WTC11 (cell line): ENCODE measurements at regions not wholly inside any gene's neighbourhood (a gene's known extent, or its start where the extent isn't known, plus 50 kb on each side); places are given as distances from the start of the nearest gene placed in this dataset.

Source experiments
- ATAC-seq: fragments of 200-7000 bp; cut with Tn5 transposase; 2 replicates; pipeline ENCODE4 v1.10.0; 2021; ENCODE audit warnings: mild to moderate bottlenecking, moderate library complexity
- CTCF ChIA-PET: fragments of 300-600 bp; sonication (Branson Sonifier 250); formaldehyde crosslinking; loops from one replicate; lab custom pipeline; 2021; ENCODE audit warnings: antibody characterized with exemption; lab: Charles Lee
- POLR2A ChIA-PET: fragments of 350-600 bp; sonication (Branson Sonifier 250); formaldehyde crosslinking; loops from one replicate; lab custom pipeline; 2021; ENCODE audit warnings: antibody characterized with exemption; lab: Charles Lee
- DNase-seq: peaks from one replicate; pipeline ENCODE4 v3.0.0; 2021; ENCODE audit warnings: low spot score
- H3K27ac Mint-ChIP-seq: 2 replicates; pipeline ENCODE4 v1.8.0; 2021; ENCODE audit warnings: mixed read lengths
- H3K27me3 Mint-ChIP-seq: 2 replicates; pipeline ENCODE4 v1.8.0; 2021; ENCODE audit warnings: low read depth, mild to moderate bottlenecking, moderate library complexity, mixed read lengths
- H3K36me3 Mint-ChIP-seq: 2 replicates; pipeline ENCODE4 v1.8.0; 2021; ENCODE audit warnings: mixed read lengths
- H3K4me1 Mint-ChIP-seq: 2 replicates; pipeline ENCODE4 v1.8.0; 2022; ENCODE audit warnings: mixed read lengths
- H3K4me3 Mint-ChIP-seq: 2 replicates; pipeline ENCODE4 v1.8.0; 2021; ENCODE audit warnings: mild to moderate bottlenecking, moderate library complexity, mixed read lengths
- H3K9me3 Mint-ChIP-seq: 2 replicates; pipeline ENCODE4 v1.8.0; 2021; ENCODE audit warnings: mixed read lengths
- CDX4 ChIP-seq: fragments of 250-450 bp; sonication (Bioruptor Pico); IDR thresholded peaks from 2 replicates; pipeline ENCODE4 v1.9.0; 2021; ENCODE audit warnings: moderate library complexity, mild to moderate bottlenecking, inconsistent platforms, borderline replicate concordance
- CREM ChIP-seq: sonication (generic); formaldehyde crosslinking; IDR thresholded peaks from 2 replicates; pipeline ENCODE4 v1.8.1; 2022; ENCODE audit warnings: mild to moderate bottlenecking, missing genetic modification reagents, moderate library complexity
- E2F4 ChIP-seq: sonication (generic); formaldehyde crosslinking; IDR thresholded peaks from 2 replicates; pipeline ENCODE4 v1.8.1; 2022; ENCODE audit warnings: low read depth, mild to moderate bottlenecking, moderate library complexity, missing genetic modification reagents, borderline replicate concordance
- ERG ChIP-seq: fragments of 250-450 bp; sonication (Bioruptor Pico); IDR thresholded peaks from 2 replicates; pipeline ENCODE4 v1.8.0; 2021; ENCODE audit warnings: mild to moderate bottlenecking
- FOXJ3 ChIP-seq: sonication (generic); formaldehyde crosslinking; IDR thresholded peaks from 2 replicates; pipeline ENCODE4 v1.9.0; 2021; ENCODE audit warnings: missing genetic modification reagents, mild to moderate bottlenecking, borderline replicate concordance
- FOXK1 ChIP-seq: sonication (generic); formaldehyde crosslinking; IDR thresholded peaks from 2 replicates; pipeline ENCODE4 v1.8.0; 2022; ENCODE audit warnings: mild to moderate bottlenecking, moderate library complexity, missing genetic modification reagents
- HMGXB4 ChIP-seq: sonication (generic); formaldehyde crosslinking; IDR thresholded peaks from 2 replicates; pipeline ENCODE4 v1.8.1; 2023; ENCODE audit warnings: mild to moderate bottlenecking, moderate library complexity, missing genetic modification reagents
- MLX ChIP-seq: sonication (generic); formaldehyde crosslinking; IDR thresholded peaks from 2 replicates; pipeline ENCODE4 v1.8.1; 2023; ENCODE audit warnings: mild to moderate bottlenecking, missing genetic modification reagents, moderate library complexity
- MXD4 ChIP-seq: fragments of 250-450 bp; sonication (Bioruptor Pico); IDR thresholded peaks from 2 replicates; pipeline ENCODE4 v1.8.0; 2021; ENCODE audit warnings: mild to moderate bottlenecking, moderate library complexity, borderline replicate concordance
- MYBL2 ChIP-seq: sonication (generic); formaldehyde crosslinking; IDR thresholded peaks from 2 replicates; pipeline ENCODE4 v1.8.1; 2023; ENCODE audit warnings: mild to moderate bottlenecking, moderate library complexity, missing genetic modification reagents
- NFE2L1 ChIP-seq: sonication (generic); formaldehyde crosslinking; IDR thresholded peaks from 2 replicates; pipeline ENCODE4 v1.8.1; 2023; ENCODE audit warnings: missing genetic modification reagents
- PRRX2 ChIP-seq: fragments of 250-450 bp; sonication (Bioruptor Pico); IDR thresholded peaks from 2 replicates; pipeline ENCODE4 v1.8.0; 2021; ENCODE audit warnings: mild to moderate bottlenecking
- SMAD3 ChIP-seq: sonication (generic); formaldehyde crosslinking; IDR thresholded peaks from 2 replicates; pipeline ENCODE4 v1.8.0; 2022; ENCODE audit warnings: missing genetic modification reagents, mild to moderate bottlenecking, borderline replicate concordance
- SOX15 ChIP-seq: fragments of 250-450 bp; sonication (Bioruptor Pico); IDR thresholded peaks from 2 replicates; pipeline ENCODE4 v1.9.0; 2021; ENCODE audit warnings: mild to moderate bottlenecking
- TCF7 ChIP-seq: sonication (generic); formaldehyde crosslinking; IDR thresholded peaks from 2 replicates; pipeline ENCODE4 v1.8.0; 2022; ENCODE audit warnings: mild to moderate bottlenecking, low read depth, missing genetic modification reagents, moderate library complexity
- TP53 ChIP-seq: sonication (generic); formaldehyde crosslinking; IDR thresholded peaks from 2 replicates; pipeline ENCODE4 v1.8.1; 2023; ENCODE audit warnings: mild to moderate bottlenecking, missing genetic modification reagents
- ZBTB21 ChIP-seq: sonication (generic); formaldehyde crosslinking; IDR thresholded peaks from 2 replicates; pipeline ENCODE4 v1.8.1; 2023; ENCODE audit warnings: mild to moderate bottlenecking, missing genetic modification reagents, borderline replicate concordance
- ZBTB43 ChIP-seq: sonication (generic); formaldehyde crosslinking; IDR thresholded peaks from 2 replicates; pipeline ENCODE4 v1.8.1; 2023; ENCODE audit warnings: mild to moderate bottlenecking, missing genetic modification reagents
- ZMAT4 ChIP-seq: fragments of 250-450 bp; sonication (Bioruptor Pico); IDR thresholded peaks from 2 replicates; pipeline ENCODE4 v1.9.0; 2021; ENCODE audit warnings: mild to moderate bottlenecking
- ZNF317 ChIP-seq: sonication (generic); formaldehyde crosslinking; IDR thresholded peaks from 2 replicates; pipeline ENCODE4 v1.8.1; 2023; ENCODE audit warnings: low read depth, mild to moderate bottlenecking, moderate library complexity, missing genetic modification reagents, borderline replicate concordance
- ZNF416 ChIP-seq: fragments of 250-450 bp; sonication (Bioruptor Pico); IDR thresholded peaks from 2 replicates; pipeline ENCODE4 v1.9.0; 2021; ENCODE audit warnings: mild to moderate bottlenecking, inconsistent platforms

- Mint-ChIP-seq H3K27ac (no peak overlapping the region), H3K9me3 (no peaks in the 10 kb centered on the region), H3K27me3 (peaks cover 95% of the 10 kb centered on the region), H3K4me3 (no peak overlapping the region), H3K4me1 (no peaks in the 10 kb centered on the region), H3K36me3 (no peaks in the 10 kb centered on the region)
- no peak for ATAC-seq
- no peak for DNase-seq
- no peak for TF ChIP-seq MXD4 (CRISPR knock-in tag)
- no peak for TF ChIP-seq NFE2L1 (CRISPR knock-in tag)
- no peak for TF ChIP-seq ZNF317
- TF ChIP-seq FOXK1 = no peak
- no peak for TF ChIP-seq CREM (CRISPR knock-in tag)
- no peak for TF ChIP-seq ZNF416 (CRISPR knock-in tag)
- no peak for TF ChIP-seq SOX15
- TF ChIP-seq ZBTB43 (CRISPR knock-in tag) = no peak
- TF ChIP-seq CDX4 = no peak
- no peak for TF ChIP-seq TCF7 (CRISPR knock-in tag)
- TF ChIP-seq TP53 (CRISPR knock-in tag) = no peak
- no peak for TF ChIP-seq FOXJ3 (CRISPR knock-in tag)
- TF ChIP-seq E2F4 = no peak
- TF ChIP-seq ERG (CRISPR knock-in tag) = no peak
- no peak for TF ChIP-seq HMGXB4 (CRISPR knock-in tag)
- TF ChIP-seq SMAD3 (CRISPR knock-in tag) = no peak
- TF ChIP-seq MYBL2 (CRISPR knock-in tag) = no peak
- TF ChIP-seq ZBTB21 (CRISPR knock-in tag) = no peak
- ChIA-PET CTCF (interaction anchor here (0.6 to 1.6 kb wide), 4 partner anchors 9 to 36 kb away, joined by 3 to 4 read pairs (median 4); no protein-coding TSS in a partner anchor), POLR2A (no interaction called here)
These were observed 257.4 kb downstream of the OLFM4 start for GRCh38 chr13:53285896-53286430.

- H3K4me1 Mint-ChIP-seq = peaks cover 23% of the 10 kb centered on the region
- TF ChIP-seq MLX (no peak), ZMAT4 (CRISPR knock-in tag) (no peak), MXD4 (CRISPR knock-in tag) (no peak), PRRX2 (CRISPR knock-in tag) (no peak)
- TF ChIP-seq, all 79 proteins: peak for 0
- no peak overlapping the region for H3K27ac Mint-ChIP-seq
- no peak for DNase-seq
- ChIA-PET POLR2A (no interaction called here), CTCF (no interaction called here)
- H3K9me3 Mint-ChIP-seq = no peaks in the 10 kb centered on the region
- no peaks in the 10 kb centered on the region for H3K36me3 Mint-ChIP-seq
- H3K27me3 Mint-ChIP-seq = peaks cover 23% of the 10 kb centered on the region
- H3K4me3 Mint-ChIP-seq = no peak overlapping the region
- peak; percentile 50 for ATAC-seq
These were observed 269.8 kb downstream of the OLFM4 start for GRCh38 chr13:53298396-53298795.
